SK-N-SH treated with all-trans-retinoic acid at 6 μM for 48 hours (cell line): ENCODE measurements at regions not wholly inside any gene's neighbourhood (a gene's known extent, or its start where the extent isn't known, plus 50 kb on each side); places are given as distances from the start of the nearest gene placed in this dataset.

Experiments
- ATAC-seq: fragments of 200-7000 bp; cut with Tn5 transposase; 3 replicates; pipeline ENCODE4 v1.9.1; 2020; ENCODE audit warnings: mild to moderate bottlenecking, moderate library complexity
- CREB5 ChIP-seq: fragments of 250-450 bp; sonication (Bioruptor Pico); IDR thresholded peaks from 2 replicates; pipeline ENCODE4 v1.5.1; 2020; ENCODE audit warnings: low read depth, mild to moderate bottlenecking, moderate library complexity
- ESRRG ChIP-seq: fragments of 250-450 bp; sonication (Bioruptor Pico); IDR thresholded peaks from 2 replicates; pipeline ENCODE4 v1.6.1; 2021; ENCODE audit warnings: mild to moderate bottlenecking
- ISL1 ChIP-seq: fragments of 250-450 bp; sonication (Bioruptor Pico); IDR thresholded peaks from 2 replicates; pipeline ENCODE4 v2.1.2; 2022; ENCODE audit warnings: mild to moderate bottlenecking, moderate library complexity
- OSR1 ChIP-seq: fragments of 250-450 bp; sonication (Bioruptor Pico); IDR thresholded peaks from 2 replicates; pipeline ENCODE4 v1.8.0; 2022; ENCODE audit warnings: moderate library complexity, mild to moderate bottlenecking, inconsistent platforms
- PATZ1 ChIP-seq: fragments of 250-450 bp; sonication (Bioruptor Pico); IDR thresholded peaks from 2 replicates; pipeline ENCODE4 v1.8.0; 2020; ENCODE audit warnings: mild to moderate bottlenecking, moderate library complexity, borderline replicate concordance
- POU6F1 ChIP-seq: fragments of 250-450 bp; sonication (Bioruptor Pico); IDR thresholded peaks from 2 replicates; pipeline ENCODE4 v1.8.0; 2021; ENCODE audit warnings: low read depth, mild to moderate bottlenecking, moderate library complexity, borderline replicate concordance
- PPARA ChIP-seq: fragments of 250-450 bp; sonication (Bioruptor Pico); IDR thresholded peaks from 2 replicates; pipeline ENCODE4 v1.5.0; 2020; ENCODE audit warnings: mild to moderate bottlenecking, borderline replicate concordance
- SNAI2 ChIP-seq: fragments of 250-450 bp; sonication (Bioruptor Pico); IDR thresholded peaks from 2 replicates; pipeline ENCODE4 v1.5.0; 2020; ENCODE audit warnings: mild to moderate bottlenecking, moderate library complexity
- TCF4 ChIP-seq: fragments of 250-450 bp; sonication (Bioruptor Pico); IDR thresholded peaks from 2 replicates; pipeline ENCODE4 v1.8.0; 2021; ENCODE audit warnings: mild to moderate bottlenecking, moderate library complexity, borderline replicate concordance
- TSHZ2 ChIP-seq: fragments of 250-450 bp; sonication (Bioruptor Pico); IDR thresholded peaks from 2 replicates; pipeline ENCODE4 v1.5.0; 2020; ENCODE audit warnings: mild to moderate bottlenecking, moderate library complexity
- ZFP3 ChIP-seq: fragments of 250-450 bp; sonication (Bioruptor Pico); IDR thresholded peaks from 2 replicates; pipeline ENCODE4 v1.5.0; 2020; ENCODE audit warnings: mild to moderate bottlenecking, moderate library complexity
- ZFP30 ChIP-seq: fragments of 450-650 bp; formaldehyde crosslinking; IDR thresholded peaks from 2 replicates; pipeline ENCODE4 v1.5.0; 2022; ENCODE audit warnings: mild to moderate bottlenecking, moderate library complexity
- ZNF70 ChIP-seq: fragments of 450-650 bp; formaldehyde crosslinking; IDR thresholded peaks from 2 replicates; pipeline ENCODE4 v1.5.0; 2020; ENCODE audit warnings: mild to moderate bottlenecking, moderate library complexity
- ZNF8 ChIP-seq: fragments of 450-650 bp; formaldehyde crosslinking; IDR thresholded peaks from 2 replicates; pipeline ENCODE4 v1.5.0; 2020; ENCODE audit warnings: mild to moderate bottlenecking, moderate library complexity

- TF ChIP-seq PATZ1 (CRISPR knock-in tag) (peak; percentile 56; the same call in 1 of the 2 replicates), ZNF70 (CRISPR knock-in tag) (no peak), SNAI2 (CRISPR knock-in tag) (no peak), CREB5 (no peak), ISL1 (peak; percentile 41)
- TF ChIP-seq, all 23 proteins: peak for 2
- peak; percentile 89 for ATAC-seq
Observed at GRCh38 chr11:91947215-91947820, 277.3 kb upstream of the FAT3 start.

GRCh38 chr11:91946397-91946951 lies 278.1 kb upstream of the FAT3 start:
- TF ChIP-seq ESRRG (CRISPR knock-in tag) (no peak), ISL1 (0 out of 2 replicates have a peak, but pooled peaks have one; percentile 19)
- no peak; the same call in 1 of the 3 replicates for ATAC-seq

GRCh38 chr11:91935120-91935519 lies 289.5 kb upstream of the FAT3 start:
- ATAC-seq, result no peak

More at GRCh38 chr11:91935120-91935519, 289.5 kb upstream of the FAT3 start:
- no peak for TF ChIP-seq POU6F1
- no peak for TF ChIP-seq TSHZ2 (CRISPR knock-in tag)
- TF ChIP-seq ZNF8 (CRISPR knock-in tag), result no peak
- no peak for TF ChIP-seq PATZ1 (CRISPR knock-in tag)
- no peak for TF ChIP-seq OSR1
- TF ChIP-seq PPARA (CRISPR knock-in tag), result no peak
- no peak for TF ChIP-seq TCF4
- TF ChIP-seq ZFP3 (CRISPR knock-in tag), result no peak
- TF ChIP-seq ZFP30 (CRISPR knock-in tag), result no peak
- no peak for TF ChIP-seq ISL1
